ENCODE measurements at regions not wholly inside any gene's neighbourhood (a gene's known extent, or its start where the extent isn't known, plus 50 kb on each side); places are given as distances from the start of the nearest gene placed in this dataset.
"Not testable (repeated sequence)": the region's sequence is repeated elsewhere in the genome, so short reads cannot be mapped to it uniquely, and the experiment has no call there.

- no peak for DNase-seq (ENCODE audit: low spot score)
- H3K27ac ChIP-seq, result no peak overlapping the region
- no peak for TF ChIP-seq CTCF (IDR thresholded peaks at IDR 0.05)
- no peak overlapping the region for H3K4me3 ChIP-seq
These were observed 210.7 kb upstream of the GIMD1 start for GRCh38 chr4:106579236-106579635.

- no peak overlapping the region for H3K27ac ChIP-seq
- no peak overlapping the region for H3K4me3 ChIP-seq
- DNase-seq (ENCODE audit: low spot score), result no peak
- no peak for TF ChIP-seq CTCF (IDR thresholded peaks at IDR 0.05)
These were observed 200.8 kb upstream of the GIMD1 start for GRCh38 chr4:106569146-106570031.

- DNase-seq (ENCODE audit: low spot score), result no peak
- no peak for TF ChIP-seq CTCF (IDR thresholded peaks at IDR 0.05)
- H3K27ac ChIP-seq, result no peak overlapping the region
- no peak overlapping the region for H3K4me3 ChIP-seq
These were observed 197.1 kb upstream of the GIMD1 start for GRCh38 chr4:106565727-106566126.

GRCh38 chr4:106563637-106564036, 195.1 kb upstream of the GIMD1 start:
- not testable (repeated sequence) for DNase-seq (ENCODE audit: low spot score); H3K27ac ChIP-seq; H3K4me3 ChIP-seq

- DNase-seq (ENCODE audit: low spot score), result no peak
- no peak overlapping the region for H3K4me3 ChIP-seq
- no peak for TF ChIP-seq CTCF (IDR thresholded peaks at IDR 0.05)
These were observed 183.1 kb upstream of the GIMD1 start for GRCh38 chr4:106551724-106552123.

GRCh38 chr4:106548446-106549044, 180.0 kb upstream of the GIMD1 start:
- DNase-seq (ENCODE audit: low spot score), result no peak
- Histone ChIP-seq H3K4me3 (no peak overlapping the region), H3K27ac (no peak overlapping the region)
- TF ChIP-seq CTCF (IDR thresholded peaks at IDR 0.05), result no peak

More at GRCh38 chr4:106551724-106552123, 183.1 kb upstream of the GIMD1 start:
- no peak overlapping the region for H3K27ac ChIP-seq

GRCh38 chr4:106546370-106546769, 177.8 kb upstream of the GIMD1 start:
- no peak for TF ChIP-seq CTCF (IDR thresholded peaks at IDR 0.05)
- DNase-seq (ENCODE audit: low spot score), result no peak
- no peak overlapping the region for H3K4me3 ChIP-seq
- H3K27ac ChIP-seq, result no peak overlapping the region

- H3K4me3 ChIP-seq; H3K27ac ChIP-seq; DNase-seq (ENCODE audit: low spot score): not testable (repeated sequence)
These were observed 174.0 kb upstream of the GIMD1 start for GRCh38 chr4:106542609-106543008.

Measured in coronary artery (tissue), 2 donors.